Esophagus muscularis mucosa (tissue), 4 donors: ENCODE measurements at regions not wholly inside any gene's neighbourhood (a gene's known extent, or its start where the extent isn't known, plus 50 kb on each side); places are given as distances from the start of the nearest gene placed in this dataset.

Source experiments
- DNase-seq: peaks from one replicate; pipeline ENCODE4 v3.0.0-alpha.2; 2017; ENCODE audit errors: extremely low spot score
- H3K27ac ChIP-seq, 4 donors: fragments of 200-600 bp; sonication (generic); replicated peaks in 1 of 4; 1 replicate in 3 of 4; 2 replicates in 1 of 4; pipeline ENCODE4 v1.5.1; 2016 to 2019; ENCODE audit warnings: mild to moderate bottlenecking in 1 of 4
- H3K27me3 ChIP-seq, 4 donors: fragments of 200-600 bp; sonication (generic); one replicate each; pipeline versions ENCODE4 v1.5.1 to v1.6.0; 2016 to 2019
- H3K36me3 ChIP-seq, 4 donors: fragments of 200-600 bp; sonication (generic); one replicate each; pipeline ENCODE4 v1.5.1; 2016 to 2019
- H3K4me1 ChIP-seq, 4 donors: fragments of 200-600 bp; sonication (generic); one replicate each; pipeline ENCODE4 v1.5.1; 2016 to 2019
- H3K4me3 ChIP-seq, 4 donors: fragments of 200-600 bp; sonication (generic); 1 replicate in 2 of 4; 2 replicates in 2 of 4; pipeline ENCODE4 v1.5.1; 2016 to 2019; ENCODE audit warnings: mild to moderate bottlenecking in 4 of 4, moderate library complexity in 1 of 4
- H3K9me3 ChIP-seq, 4 donors: fragments of 200-600 bp; sonication (generic); 1 replicate in 3 of 4; 2 replicates in 1 of 4; pipeline ENCODE4 v1.5.1; 2016 to 2019
- EP300 ChIP-seq: sonication (generic); formaldehyde crosslinking; IDR thresholded peaks from one replicate; pipeline ENCODE4 v1.6.1; 2017; ENCODE audit warnings: antibody characterized with exemption
- POLR2A ChIP-seq: fragments of 450-650 bp; IDR thresholded peaks from one replicate; pipeline ENCODE4 v1.6.1; 2017; ENCODE audit warnings: antibody characterized with exemption, moderate library complexity, mild to moderate bottlenecking, low read depth
- POLR2AphosphoS5 ChIP-seq, 2 donors: sonication (generic); formaldehyde crosslinking; IDR thresholded peaks; one replicate each; pipeline ENCODE4 v1.6.1; 2017; ENCODE audit warnings: antibody characterized with exemption in 2 of 2
- WGBS: methylation state at CpG from one replicate; pipeline ENCODE4 v1.1.5; 2018; 5-methylcytosine and 5-hydroxymethylcytosine counted together
- intact Hi-C: fragments of 100-400 bp; cut with DNase I; formaldehyde crosslinking; loops from one replicate; pipeline ENCODE4 v1.15.1; 2023
- TF ChIP-seq, protein P1 (sequence below), 3 experiments: fragments of 200-600 bp in 2 of 3; fragments of 450-650 bp in 1 of 3; sonication (generic) in 2 of 3; IDR thresholded peaks; one replicate each; pipeline ENCODE4 v1.5.1; 2017 to 2019; ENCODE audit warnings: antibody characterized with exemption in 3 of 3, mild to moderate bottlenecking in 2 of 3, moderate library complexity in 1 of 3

GRCh38 chr12:88947486-88948043, 367.3 kb upstream of the KITLG start:
- intact Hi-C loops: no loop called here
- 98% methylated on average over 3 of the region's 3 CpGs for WGBS

GRCh38 chr12:88946372-88946997, 366.2 kb upstream of the KITLG start:
- H3K4me3 ChIP-seq: no peak overlapping the region
- WGBS: 28% methylated on average over 5 of the region's 5 CpGs
- H3K9me3 ChIP-seq: no peaks in the 10 kb centered on the region
- no peaks in the 10 kb centered on the region for H3K36me3 ChIP-seq
- peaks cover 6 to 23% (median 13%) of the 10 kb centered on the region in 4 donors for H3K4me1 ChIP-seq
- intact Hi-C loops: no loop called here
- no peaks in the 10 kb centered on the region for H3K27me3 ChIP-seq
- H3K27ac ChIP-seq: peak overlapping the region; percentile 22 to 48 (median 32)
- no peak for TF ChIP-seq EP300
- TF ChIP-seq POLR2AphosphoS5 (IDR thresholded peaks at IDR 0.05): peak in 1 of 2 donors; percentile 57
- TF ChIP-seq POLR2A: no peak
- no peak for DNase-seq

More at GRCh38 chr12:88947486-88948043, 367.3 kb upstream of the KITLG start:
- Histone ChIP-seq H3K4me3 (no peak overlapping the region), H3K4me1 (peaks cover 6 to 30% (median 13%) of the 10 kb centered on the region in 4 donors), H3K27me3 (no peaks in the 10 kb centered on the region), H3K9me3 (no peaks in the 10 kb centered on the region), H3K36me3 (no peaks in the 10 kb centered on the region), H3K27ac (no peak overlapping the region)
- DNase-seq: no peak
- TF ChIP-seq, protein P1, sequence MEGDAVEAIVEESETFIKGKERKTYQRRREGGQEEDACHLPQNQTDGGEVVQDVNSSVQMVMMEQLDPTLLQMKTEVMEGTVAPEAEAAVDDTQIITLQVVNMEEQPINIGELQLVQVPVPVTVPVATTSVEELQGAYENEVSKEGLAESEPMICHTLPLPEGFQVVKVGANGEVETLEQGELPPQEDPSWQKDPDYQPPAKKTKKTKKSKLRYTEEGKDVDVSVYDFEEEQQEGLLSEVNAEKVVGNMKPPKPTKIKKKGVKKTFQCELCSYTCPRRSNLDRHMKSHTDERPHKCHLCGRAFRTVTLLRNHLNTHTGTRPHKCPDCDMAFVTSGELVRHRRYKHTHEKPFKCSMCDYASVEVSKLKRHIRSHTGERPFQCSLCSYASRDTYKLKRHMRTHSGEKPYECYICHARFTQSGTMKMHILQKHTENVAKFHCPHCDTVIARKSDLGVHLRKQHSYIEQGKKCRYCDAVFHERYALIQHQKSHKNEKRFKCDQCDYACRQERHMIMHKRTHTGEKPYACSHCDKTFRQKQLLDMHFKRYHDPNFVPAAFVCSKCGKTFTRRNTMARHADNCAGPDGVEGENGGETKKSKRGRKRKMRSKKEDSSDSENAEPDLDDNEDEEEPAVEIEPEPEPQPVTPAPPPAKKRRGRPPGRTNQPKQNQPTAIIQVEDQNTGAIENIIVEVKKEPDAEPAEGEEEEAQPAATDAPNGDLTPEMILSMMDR (IDR thresholded peaks at IDR 0.05): no peak
- no peak for TF ChIP-seq POLR2A
- TF ChIP-seq EP300: no peak
- TF ChIP-seq POLR2AphosphoS5 (IDR thresholded peaks at IDR 0.05): no peak

GRCh38 chr12:88945051-88945732, 364.9 kb upstream of the KITLG start:
- DNase-seq: no peak
- Histone ChIP-seq H3K36me3 (no peaks in the 10 kb centered on the region), H3K27me3 (no peaks in the 10 kb centered on the region), H3K4me3 (no peak overlapping the region), H3K27ac (no peak overlapping the region), H3K9me3 (no peaks in the 10 kb centered on the region), H3K4me1 (peaks cover 6 to 23% (median 13%) of the 10 kb centered on the region in 4 donors)
- WGBS: 84% methylated on average over 3 of the region's 3 CpGs
- intact Hi-C loops: no loop called here
- TF ChIP-seq POLR2A (no peak), POLR2AphosphoS5 (IDR thresholded peaks at IDR 0.05) (no peak), EP300 (no peak)
- TF ChIP-seq, protein P1 (IDR thresholded peaks at IDR 0.05): no peak

- Histone ChIP-seq H3K27me3 (no peaks in the 10 kb centered on the region), H3K27ac (no peak overlapping the region), H3K36me3 (no peaks in the 10 kb centered on the region), H3K9me3 (no peaks in the 10 kb centered on the region), H3K4me1 (peaks cover 6 to 23% (median 13%) of the 10 kb centered on the region in 4 donors), H3K4me3 (no peak overlapping the region)
- WGBS: 61% methylated on average over 3 of the region's 3 CpGs
- DNase-seq: no peak
- intact Hi-C loops: no loop called here
- TF ChIP-seq POLR2AphosphoS5 (IDR thresholded peaks at IDR 0.05): no peak
- TF ChIP-seq, protein P1 (IDR thresholded peaks at IDR 0.05): no peak
- no peak for TF ChIP-seq POLR2A
- no peak for TF ChIP-seq EP300
These were observed 364.1 kb upstream of the KITLG start for GRCh38 chr12:88944397-88944796.

DNA sequence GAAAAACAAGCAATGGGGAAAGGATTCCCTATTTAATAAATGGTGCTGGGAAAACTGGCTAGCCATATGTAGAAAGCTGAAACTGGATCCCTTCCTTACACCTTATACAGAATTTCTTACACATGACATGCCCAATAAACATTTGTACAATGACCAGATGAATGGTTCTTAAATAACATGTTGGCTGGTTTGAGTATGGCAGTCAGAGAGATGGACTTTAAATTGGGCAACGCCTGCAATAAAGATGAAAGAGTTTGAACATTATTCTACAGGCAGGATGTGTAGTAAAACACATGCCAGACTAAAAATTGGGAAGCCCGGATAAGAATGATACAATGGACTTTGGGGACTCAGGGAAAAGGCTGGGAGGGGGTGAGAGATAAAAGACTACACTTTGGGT, 360.6 kb upstream of the KITLG start:
- Histone ChIP-seq H3K27ac (no peak overlapping the region), H3K27me3 (no peaks in the 10 kb centered on the region), H3K4me1 (peaks cover 0 to 6% (median 2%) of the 10 kb centered on the region in 4 donors), H3K36me3 (no peaks in the 10 kb centered on the region), H3K9me3 (no peaks in the 10 kb centered on the region), H3K4me3 (no peak overlapping the region)
- TF ChIP-seq, protein P1 (IDR thresholded peaks at IDR 0.05): no peak
- TF ChIP-seq EP300 (no peak), POLR2AphosphoS5 (IDR thresholded peaks at IDR 0.05) (no peak), POLR2A (no peak)
- intact Hi-C loops: no loop called here
- no peak for DNase-seq
- 72% methylated on average over 2 of the region's 2 CpGs for WGBS
